ENCODE measurements at regions not wholly inside any gene's neighbourhood (a gene's known extent, or its start where the extent isn't known, plus 50 kb on each side); places are given as distances from the start of the nearest gene placed in this dataset.

- TF ChIP-seq CTCF (optimal IDR thresholded peaks at IDR 0.05 in 1 of 3, IDR thresholded peaks at IDR 0.05 in 1 of 3, conservative IDR thresholded peaks at IDR 0.05 in 1 of 3; ENCODE audit: extremely low read depth in 1 of 3, insufficient read depth in 2 of 3, low read length in 3 of 3) (no peak), EZH2 (IDR thresholded peaks at IDR 0.05; ENCODE audit: low read length) (no peak)
These were observed 603.6 kb downstream of the QKI start for GRCh38 chr6:164018133-164018532.

All from keratinocyte (primary cell).